Spinal cord (tissue), 9 donors: ENCODE measurements at regions not wholly inside any gene's neighbourhood (a gene's known extent, or its start where the extent isn't known, plus 50 kb on each side); places are given as distances from the start of the nearest gene placed in this dataset.

ENCODE experiments used
- DNase-seq, 6 donors: peaks; one replicate each; pipeline versions ENCODE4 v3.0.0 to v3.0.0-alpha.2; 2013 to 2015; ENCODE audit warnings: low spot score in 6 of 6, low read depth in 4 of 6
- H3K27ac ChIP-seq: one replicate; pipeline ENCODE4 v1.5.1; 2013; ENCODE audit warnings: low read depth, low read length, control low read depth
- H3K27me3 ChIP-seq: one replicate; pipeline ENCODE4 v1.6.1; 2013; ENCODE audit warnings: low read length; ENCODE audit not compliant: control insufficient read depth, insufficient read depth
- H3K36me3 ChIP-seq: one replicate; pipeline ENCODE4 v1.6.1; 2013; ENCODE audit warnings: low read length; ENCODE audit not compliant: control insufficient read depth, insufficient read depth
- H3K4me1 ChIP-seq: one replicate; pipeline ENCODE4 v1.6.1; 2013; ENCODE audit warnings: low read length; ENCODE audit not compliant: control insufficient read depth, insufficient read depth
- H3K4me3 ChIP-seq: one replicate; pipeline ENCODE4 v1.5.1; 2013; ENCODE audit warnings: low read depth, low read length, control low read depth
- H3K9me3 ChIP-seq: one replicate; pipeline ENCODE4 v1.6.1; 2013; ENCODE audit warnings: low read length; ENCODE audit not compliant: control insufficient read depth, insufficient read depth
- WGBS: methylation state at CpG from one replicate; pipeline ENCODE4 v1.1.5; 2013; ENCODE audit warnings: missing lambda C conversion rate; ENCODE audit not compliant: insufficient coverage; 5-methylcytosine and 5-hydroxymethylcytosine counted together
- donor health status: healthy.

GRCh38 chr2:19022334-19022733 lies 336.1 kb downstream of the OSR1 start:
- no peaks in the 10 kb centered on the region for H3K36me3 ChIP-seq
- DNase-seq, result no peak
- peaks cover 4% of the 10 kb centered on the region for H3K4me1 ChIP-seq
- H3K4me3 ChIP-seq, result no peak overlapping the region
- no peak overlapping the region for H3K27ac ChIP-seq
- no peaks in the 10 kb centered on the region for H3K9me3 ChIP-seq
- 90% methylated on average over 2 of the region's 5 CpGs for WGBS
- H3K27me3 ChIP-seq, result no peaks in the 10 kb centered on the region

- Histone ChIP-seq H3K9me3 (no peaks in the 10 kb centered on the region), H3K4me3 (no peak overlapping the region), H3K27me3 (no peaks in the 10 kb centered on the region), H3K36me3 (no peaks in the 10 kb centered on the region), H3K4me1 (peaks cover 4% of the 10 kb centered on the region), H3K27ac (peak overlapping the region; percentile 40)
- DNase-seq, result no peak
- WGBS, result 93% methylated on average over 3 of the region's 5 CpGs
Measured at GRCh38 chr2:19021721-19022120, 336.7 kb downstream of the OSR1 start.

GRCh38 chr2:19021100-19021476 lies 337.3 kb downstream of the OSR1 start:
- peaks cover 4% of the 10 kb centered on the region for H3K4me1 ChIP-seq
- 82% methylated on average over 3 of the region's 4 CpGs for WGBS
- no peak overlapping the region for H3K27ac ChIP-seq
- no peak overlapping the region for H3K4me3 ChIP-seq
- H3K27me3 ChIP-seq, result no peaks in the 10 kb centered on the region
- H3K36me3 ChIP-seq, result no peaks in the 10 kb centered on the region
- H3K9me3 ChIP-seq, result no peaks in the 10 kb centered on the region
- peak in 1 of 6 donors; percentile 32 for DNase-seq

- H3K36me3 ChIP-seq, result no peaks in the 10 kb centered on the region
- 86% methylated on average over 5 of the region's 11 CpGs for WGBS
- no peak overlapping the region for H3K27ac ChIP-seq
- H3K9me3 ChIP-seq, result no peaks in the 10 kb centered on the region
- peaks cover 4% of the 10 kb centered on the region for H3K4me1 ChIP-seq
- no peak overlapping the region for H3K4me3 ChIP-seq
- no peaks in the 10 kb centered on the region for H3K27me3 ChIP-seq
- no peak for DNase-seq
Measured at GRCh38 chr2:19020144-19021099, 338.0 kb downstream of the OSR1 start.

GRCh38 chr2:19009510-19009909 lies 348.9 kb downstream of the OSR1 start:
- Histone ChIP-seq H3K27ac (no peak overlapping the region), H3K4me1 (no peaks in the 10 kb centered on the region), H3K36me3 (no peaks in the 10 kb centered on the region), H3K9me3 (no peaks in the 10 kb centered on the region), H3K27me3 (no peaks in the 10 kb centered on the region), H3K4me3 (no peak overlapping the region)
- no peak for DNase-seq
- 100% methylated on average over 1 of the region's 3 CpGs for WGBS

GRCh38 chr2:19003554-19003953 lies 354.9 kb downstream of the OSR1 start:
- Histone ChIP-seq H3K4me3 (no peak overlapping the region), H3K9me3 (no peaks in the 10 kb centered on the region), H3K4me1 (peaks cover 5% of the 10 kb centered on the region), H3K27me3 (no peaks in the 10 kb centered on the region), H3K27ac (no peak overlapping the region), H3K36me3 (no peaks in the 10 kb centered on the region)
- DNase-seq, result no peak

- H3K36me3 ChIP-seq, result no peaks in the 10 kb centered on the region
- H3K4me1 ChIP-seq, result peaks cover 5% of the 10 kb centered on the region
- peak overlapping the region; percentile 18 for H3K27ac ChIP-seq
- H3K4me3 ChIP-seq, result no peak overlapping the region
- no peaks in the 10 kb centered on the region for H3K9me3 ChIP-seq
- peak in 1 of 6 donors; percentile 80 for DNase-seq
- WGBS, result 84% methylated on average over 2 of the region's 3 CpGs
- no peaks in the 10 kb centered on the region for H3K27me3 ChIP-seq
Measured at GRCh38 chr2:19000776-19001175, 357.6 kb downstream of the OSR1 start.

- Histone ChIP-seq H3K27ac (no peak overlapping the region), H3K4me3 (no peak overlapping the region), H3K9me3 (no peaks in the 10 kb centered on the region), H3K4me1 (peaks cover 5% of the 10 kb centered on the region), H3K27me3 (no peaks in the 10 kb centered on the region), H3K36me3 (no peaks in the 10 kb centered on the region)
- DNase-seq, result no peak
- 85% methylated on average over 2 of the region's 2 CpGs for WGBS
Measured at GRCh38 chr2:18999198-18999597, 359.2 kb downstream of the OSR1 start.

GRCh38 chr2:18998491-18998890 lies 359.9 kb downstream of the OSR1 start:
- no CpG with 5 or more reads among the region's 1 CpG for WGBS
- Histone ChIP-seq H3K4me1 (peaks cover 5% of the 10 kb centered on the region), H3K4me3 (no peak overlapping the region), H3K9me3 (no peaks in the 10 kb centered on the region), H3K36me3 (no peaks in the 10 kb centered on the region), H3K27me3 (no peaks in the 10 kb centered on the region), H3K27ac (no peak overlapping the region)
- DNase-seq, result no peak

GRCh38 chr2:18993756-18994338 lies 364.6 kb downstream of the OSR1 start:
- H3K36me3 ChIP-seq, result no peaks in the 10 kb centered on the region
- no peak for DNase-seq
- H3K27ac ChIP-seq, result peak overlapping the region; percentile 40
- no peaks in the 10 kb centered on the region for H3K9me3 ChIP-seq
- H3K4me1 ChIP-seq, result peaks cover 5% of the 10 kb centered on the region
- no peaks in the 10 kb centered on the region for H3K27me3 ChIP-seq
- WGBS, result 97% methylated on average over 3 of the region's 3 CpGs
- no peak overlapping the region for H3K4me3 ChIP-seq
